ENCODE measurements at regions not wholly inside any gene's neighbourhood (a gene's known extent, or its start where the extent isn't known, plus 50 kb on each side); places are given as distances from the start of the nearest gene placed in this dataset.

- Histone ChIP-seq H3F3A (ENCODE audit: insufficient read depth, low read length, poor library complexity, severe bottlenecking) (no peaks in the 10 kb centered on the region), H2AFZ (ENCODE audit: low read depth, low read length) (no peak overlapping the region), H3K9me2 (ENCODE audit: insufficient read depth, low read length) (no peaks in the 10 kb centered on the region), H3K4me3 (ENCODE audit: low read length) (no peak overlapping the region), H3K27me3 (ENCODE audit: insufficient read depth, low read depth, low read length) (no peaks in the 10 kb centered on the region), H3K36me3 (ENCODE audit: insufficient read depth, low read length) (no peaks in the 10 kb centered on the region), H3K9me3 (ENCODE audit: low read length) (no peaks in the 10 kb centered on the region), H3K9ac (ENCODE audit: low read length) (no peak overlapping the region), H4K20me1 (ENCODE audit: insufficient read depth) (no peaks in the 10 kb centered on the region), H3K27ac (ENCODE audit: low read length) (no peak overlapping the region), H3K79me2 (replicated peaks; ENCODE audit: insufficient read depth, low read length) (no peaks in the 10 kb centered on the region), H3K4me2 (ENCODE audit: low read length) (no peak overlapping the region)
- TF ChIP-seq MXI1 (conservative IDR thresholded peaks at IDR 0.05; ENCODE audit: poor library complexity, severe bottlenecking) (no peak), POLR2AphosphoS5 (IDR thresholded peaks at IDR 0.05) (no peak), EP300 (conservative IDR thresholded peaks at IDR 0.05; ENCODE audit: poor library complexity, severe bottlenecking) (no peak), EZH2 (IDR thresholded peaks at IDR 0.05; ENCODE audit: borderline replicate concordance, insufficient read depth, low read length, poor library complexity, severe bottlenecking) (no peak), REST (IDR thresholded peaks at IDR 0.05; ENCODE audit: borderline replicate concordance) (no peak), CTCF (IDR thresholded peaks at IDR 0.05; ENCODE audit: poor library complexity, severe bottlenecking) (no peak), SMC3 (conservative IDR thresholded peaks at IDR 0.05; ENCODE audit: poor library complexity) (no peak), RAD21 (conservative IDR thresholded peaks at IDR 0.05) (no peak), TAF1 (IDR thresholded peaks at IDR 0.05; ENCODE audit: low read depth) (no peak)
Observed at GRCh38 chr4:123520325-123520724, 123.7 kb downstream of the SPRY1 start.

- H3K4me2 ChIP-seq (ENCODE audit: low read length) = no peak overlapping the region
- no peak overlapping the region for H3K4me3 ChIP-seq (ENCODE audit: low read length)
- no peaks in the 10 kb centered on the region for H3K9me2 ChIP-seq (ENCODE audit: insufficient read depth, low read length)
- H3K79me2 ChIP-seq (replicated peaks; ENCODE audit: insufficient read depth, low read length) = no peaks in the 10 kb centered on the region
- no peaks in the 10 kb centered on the region for H3F3A ChIP-seq (ENCODE audit: insufficient read depth, low read length, poor library complexity, severe bottlenecking)
- no peak for TF ChIP-seq TAF1 (IDR thresholded peaks at IDR 0.05; ENCODE audit: low read depth)
- no peak for TF ChIP-seq REST (IDR thresholded peaks at IDR 0.05; ENCODE audit: borderline replicate concordance)
- no peak for TF ChIP-seq MXI1 (conservative IDR thresholded peaks at IDR 0.05; ENCODE audit: poor library complexity, severe bottlenecking)
- TF ChIP-seq EP300 (conservative IDR thresholded peaks at IDR 0.05; ENCODE audit: poor library complexity, severe bottlenecking) = no peak
- no peak for TF ChIP-seq EZH2 (IDR thresholded peaks at IDR 0.05; ENCODE audit: borderline replicate concordance, insufficient read depth, low read length, poor library complexity, severe bottlenecking)
- no peaks in the 10 kb centered on the region for H3K36me3 ChIP-seq (ENCODE audit: insufficient read depth, low read length)
- no peak overlapping the region for H2AFZ ChIP-seq (ENCODE audit: low read depth, low read length)
- H3K27ac ChIP-seq (ENCODE audit: low read length) = no peak overlapping the region
- no peak overlapping the region for H3K9ac ChIP-seq (ENCODE audit: low read length)
- no peaks in the 10 kb centered on the region for H3K9me3 ChIP-seq (ENCODE audit: low read length)
- H3K27me3 ChIP-seq (ENCODE audit: insufficient read depth, low read depth, low read length) = no peaks in the 10 kb centered on the region
- no peaks in the 10 kb centered on the region for H4K20me1 ChIP-seq (ENCODE audit: insufficient read depth)
Observed at GRCh38 chr4:123522081-123522480, 125.5 kb downstream of the SPRY1 start.

All from neural cell (in vitro differentiated cells).